Ectodermal cell (in vitro differentiated cells): ENCODE measurements at regions not wholly inside any gene's neighbourhood (a gene's known extent, or its start where the extent isn't known, plus 50 kb on each side); places are given as distances from the start of the nearest gene placed in this dataset.

Experiments used
- H3K27ac ChIP-seq: 2 replicates; pipeline ENCODE4 v1.7.0; 2013; ENCODE audit warnings: mild to moderate bottlenecking, low read depth, low read length; ENCODE audit not compliant: insufficient read depth, poor library complexity, severe bottlenecking
- H3K27me3 ChIP-seq: 2 replicates; pipeline ENCODE4 v1.7.0; 2013; ENCODE audit warnings: mild to moderate bottlenecking, low read length; ENCODE audit not compliant: insufficient read depth, control insufficient read depth, poor library complexity, severe bottlenecking
- H3K36me3 ChIP-seq: one replicate; pipeline ENCODE4 v1.7.0; 2013; ENCODE audit warnings: low read length; ENCODE audit not compliant: control insufficient read depth, insufficient read depth
- H3K4me1 ChIP-seq: one replicate; pipeline ENCODE4 v1.7.0; 2013; ENCODE audit warnings: low read length; ENCODE audit not compliant: control insufficient read depth, insufficient read depth
- H3K4me3 ChIP-seq: 2 replicates; pipeline ENCODE4 v1.7.0; 2013; ENCODE audit warnings: low read depth, low read length, control low read depth; ENCODE audit not compliant: insufficient read depth
- H3K9me3 ChIP-seq: 2 replicates; pipeline ENCODE4 v1.7.0; 2013; ENCODE audit warnings: mild to moderate bottlenecking, low read length, moderate library complexity; ENCODE audit not compliant: control insufficient read depth
- WGBS, 2 experiments: methylation state at CpG; one replicate each; pipeline ENCODE4 v1.1.7; 2013; ENCODE audit warnings: missing lambda C conversion rate in 2 of 2; 5-methylcytosine and 5-hydroxymethylcytosine counted together

DNA sequence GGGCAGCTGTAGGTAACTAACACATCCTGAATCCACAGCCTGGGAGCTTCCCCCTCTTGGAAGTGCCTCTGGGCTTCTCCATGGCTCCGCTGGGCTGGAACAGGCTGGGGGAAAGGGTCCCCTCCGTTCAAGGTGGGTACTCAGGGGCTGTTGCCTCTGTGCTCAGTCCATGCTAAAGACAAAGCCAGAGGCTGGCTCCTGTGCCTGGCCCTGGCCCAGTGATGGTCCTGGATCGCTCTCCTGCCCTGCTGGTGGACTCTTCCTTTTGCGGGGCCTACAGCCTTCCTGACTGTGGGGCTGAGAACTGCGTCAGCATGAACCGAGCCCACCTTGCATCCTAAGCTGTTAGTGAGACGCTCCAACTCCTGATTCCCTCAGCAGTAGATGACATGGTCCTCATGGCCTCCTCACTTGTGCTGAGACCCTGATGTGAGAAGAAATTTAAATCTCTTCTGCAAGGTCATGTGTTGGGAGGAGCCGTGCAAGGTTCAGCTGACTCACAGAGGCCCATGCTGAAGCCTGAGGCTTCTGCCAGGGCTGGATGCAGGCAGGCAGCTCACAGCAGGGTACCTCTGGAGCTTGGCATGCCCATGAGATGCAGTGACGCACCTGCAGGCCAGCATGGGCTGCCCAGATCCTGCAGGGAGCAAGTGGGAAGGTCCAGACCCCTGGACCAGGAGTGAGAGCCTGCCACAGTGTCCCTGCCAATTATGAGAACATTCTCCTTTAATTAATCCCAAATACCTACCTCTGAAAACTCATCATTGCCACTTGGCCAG is 1285.5 kb downstream of the TBC1D22A start:
- no peaks in the 10 kb centered on the region for H3K4me1 ChIP-seq
- 89 to 93% methylated on average over 9 of the region's 9 CpGs for WGBS, 2 experiments

GRCh38 chr22:48045369-48045768 is 1282.9 kb downstream of the TBC1D22A start:
- Histone ChIP-seq H3K27me3 (no peaks in the 10 kb centered on the region), H3K36me3 (no peaks in the 10 kb centered on the region), H3K4me3 (no peak overlapping the region), H3K9me3 (no peaks in the 10 kb centered on the region), H3K4me1 (no peaks in the 10 kb centered on the region), H3K27ac (no peak overlapping the region)
- WGBS, 2 experiments: 90 to 92% methylated on average over 4 of the region's 4 CpGs

More for the DNA sequence above, 1285.5 kb downstream of the TBC1D22A start:
- Histone ChIP-seq H3K36me3 (no peaks in the 10 kb centered on the region), H3K4me3 (no peak overlapping the region), H3K27ac (no peak overlapping the region), H3K27me3 (no peaks in the 10 kb centered on the region), H3K9me3 (no peaks in the 10 kb centered on the region)

DNA sequence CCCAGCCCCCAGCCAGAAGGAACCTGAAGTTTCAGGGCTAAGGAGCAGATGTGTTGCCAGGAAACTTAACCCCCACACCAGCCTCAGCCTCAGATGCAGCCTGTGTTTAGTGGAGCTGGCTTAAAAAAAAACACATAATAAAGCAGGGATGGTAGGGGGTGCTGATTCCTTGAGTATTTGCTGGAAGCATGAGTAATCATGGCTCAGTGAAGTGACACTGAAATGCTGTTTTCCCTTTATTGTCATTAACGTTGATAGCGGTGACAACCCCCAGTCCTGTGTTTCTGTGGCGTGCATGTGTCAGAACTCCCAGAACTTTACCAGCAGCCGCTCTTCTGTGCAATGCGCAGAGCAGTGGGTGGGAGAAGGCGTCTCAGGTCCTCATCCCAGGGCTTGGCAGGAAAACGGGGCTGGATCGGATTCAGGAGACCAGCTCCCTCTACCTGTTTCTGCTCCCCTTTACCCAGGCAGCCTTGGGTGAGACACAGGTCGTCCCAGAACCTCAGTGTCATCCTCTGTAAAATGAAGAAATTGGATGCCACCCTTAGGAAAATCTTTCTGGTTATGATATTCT is 1282.1 kb downstream of the TBC1D22A start:
- no peak overlapping the region for H3K4me3 ChIP-seq
- no peaks in the 10 kb centered on the region for H3K4me1 ChIP-seq
- 66 to 71% methylated on average over 9 of the region's 9 CpGs for WGBS, 2 experiments
- H3K36me3 ChIP-seq: no peaks in the 10 kb centered on the region
- H3K27ac ChIP-seq: no peak overlapping the region
- no peaks in the 10 kb centered on the region for H3K27me3 ChIP-seq
- no peaks in the 10 kb centered on the region for H3K9me3 ChIP-seq

- Histone ChIP-seq H3K36me3 (no peaks in the 10 kb centered on the region), H3K4me3 (no peak overlapping the region), H3K27ac (no peak overlapping the region), H3K9me3 (no peaks in the 10 kb centered on the region), H3K27me3 (no peaks in the 10 kb centered on the region), H3K4me1 (no peaks in the 10 kb centered on the region)
- WGBS, 2 experiments: 93 to 94% methylated on average over 6 of the region's 6 CpGs
Observed at GRCh38 chr22:48043581-48043980, 1281.1 kb downstream of the TBC1D22A start.

- Histone ChIP-seq H3K4me3 (no peak overlapping the region), H3K9me3 (no peaks in the 10 kb centered on the region), H3K36me3 (no peaks in the 10 kb centered on the region), H3K27me3 (no peaks in the 10 kb centered on the region), H3K27ac (no peak overlapping the region), H3K4me1 (no peaks in the 10 kb centered on the region)
- 89% methylated on average over 17 of the region's 17 CpGs for WGBS, 2 experiments
Observed at GRCh38 chr22:48042621-48043395, 1280.4 kb downstream of the TBC1D22A start.

GRCh38 chr22:48039326-48039725 is 1276.9 kb downstream of the TBC1D22A start:
- Histone ChIP-seq H3K36me3 (no peaks in the 10 kb centered on the region), H3K27me3 (no peaks in the 10 kb centered on the region), H3K9me3 (no peaks in the 10 kb centered on the region), H3K27ac (no peak overlapping the region), H3K4me3 (no peak overlapping the region), H3K4me1 (no peaks in the 10 kb centered on the region)
- 87 to 93% methylated on average over 5 of the region's 5 CpGs for WGBS, 2 experiments

- WGBS, 2 experiments: 93 to 95% methylated on average over 4 of the region's 4 CpGs
Observed at GRCh38 chr22:48037618-48038017, 1275.2 kb downstream of the TBC1D22A start.

GRCh38 chr22:48035897-48036296 is 1273.4 kb downstream of the TBC1D22A start:
- no peaks in the 10 kb centered on the region for H3K27me3 ChIP-seq
- no peaks in the 10 kb centered on the region for H3K9me3 ChIP-seq
- WGBS, 2 experiments: 87% methylated on average over 12 of the region's 12 CpGs
- H3K4me3 ChIP-seq: no peak overlapping the region
- no peak overlapping the region for H3K27ac ChIP-seq
- no peaks in the 10 kb centered on the region for H3K36me3 ChIP-seq
- no peaks in the 10 kb centered on the region for H3K4me1 ChIP-seq

More at GRCh38 chr22:48037618-48038017, 1275.2 kb downstream of the TBC1D22A start:
- Histone ChIP-seq H3K4me1 (no peaks in the 10 kb centered on the region), H3K4me3 (no peak overlapping the region), H3K36me3 (no peaks in the 10 kb centered on the region), H3K9me3 (no peaks in the 10 kb centered on the region), H3K27me3 (no peaks in the 10 kb centered on the region), H3K27ac (no peak overlapping the region)

GRCh38 chr22:48031589-48031988 is 1269.1 kb downstream of the TBC1D22A start:
- 83 to 89% methylated on average over 5 to 6 of the region's 6 CpGs for WGBS, 2 experiments
- H3K9me3 ChIP-seq: no peaks in the 10 kb centered on the region
- no peaks in the 10 kb centered on the region for H3K4me1 ChIP-seq
- H3K36me3 ChIP-seq: no peaks in the 10 kb centered on the region
- no peak overlapping the region for H3K27ac ChIP-seq
- H3K27me3 ChIP-seq: no peaks in the 10 kb centered on the region
- H3K4me3 ChIP-seq: no peak overlapping the region

- no peaks in the 10 kb centered on the region for H3K27me3 ChIP-seq
- H3K4me3 ChIP-seq: no peak overlapping the region
- WGBS, 2 experiments: 98 to 100% methylated on average over 2 of the region's 2 CpGs
Observed at GRCh38 chr22:48025096-48025495, 1262.6 kb downstream of the TBC1D22A start.

More at GRCh38 chr22:48025096-48025495, 1262.6 kb downstream of the TBC1D22A start:
- H3K4me1 ChIP-seq: no peaks in the 10 kb centered on the region
- H3K9me3 ChIP-seq: no peaks in the 10 kb centered on the region
- no peak overlapping the region for H3K27ac ChIP-seq
- no peaks in the 10 kb centered on the region for H3K36me3 ChIP-seq
